Esophagus muscularis mucosa (tissue), 4 donors: ENCODE measurements at regions not wholly inside any gene's neighbourhood (a gene's known extent, or its start where the extent isn't known, plus 50 kb on each side); places are given as distances from the start of the nearest gene placed in this dataset.

Experiments
- EP300 ChIP-seq: sonication (generic); formaldehyde crosslinking; IDR thresholded peaks from one replicate; pipeline ENCODE4 v1.6.1; 2017; ENCODE audit warnings: antibody characterized with exemption
- POLR2A ChIP-seq: fragments of 450-650 bp; IDR thresholded peaks from one replicate; pipeline ENCODE4 v1.6.1; 2017; ENCODE audit warnings: antibody characterized with exemption, moderate library complexity, mild to moderate bottlenecking, low read depth
- TF ChIP-seq, protein P1 (sequence below), 3 experiments: fragments of 200-600 bp in 2 of 3; fragments of 450-650 bp in 1 of 3; sonication (generic) in 2 of 3; IDR thresholded peaks; one replicate each; pipeline ENCODE4 v1.5.1; 2017 to 2019; ENCODE audit warnings: antibody characterized with exemption in 3 of 3, mild to moderate bottlenecking in 2 of 3, moderate library complexity in 1 of 3

GRCh38 chr5:109920736-109921135, 231.0 kb downstream of the MAN2A1 start:
- TF ChIP-seq, protein P1, sequence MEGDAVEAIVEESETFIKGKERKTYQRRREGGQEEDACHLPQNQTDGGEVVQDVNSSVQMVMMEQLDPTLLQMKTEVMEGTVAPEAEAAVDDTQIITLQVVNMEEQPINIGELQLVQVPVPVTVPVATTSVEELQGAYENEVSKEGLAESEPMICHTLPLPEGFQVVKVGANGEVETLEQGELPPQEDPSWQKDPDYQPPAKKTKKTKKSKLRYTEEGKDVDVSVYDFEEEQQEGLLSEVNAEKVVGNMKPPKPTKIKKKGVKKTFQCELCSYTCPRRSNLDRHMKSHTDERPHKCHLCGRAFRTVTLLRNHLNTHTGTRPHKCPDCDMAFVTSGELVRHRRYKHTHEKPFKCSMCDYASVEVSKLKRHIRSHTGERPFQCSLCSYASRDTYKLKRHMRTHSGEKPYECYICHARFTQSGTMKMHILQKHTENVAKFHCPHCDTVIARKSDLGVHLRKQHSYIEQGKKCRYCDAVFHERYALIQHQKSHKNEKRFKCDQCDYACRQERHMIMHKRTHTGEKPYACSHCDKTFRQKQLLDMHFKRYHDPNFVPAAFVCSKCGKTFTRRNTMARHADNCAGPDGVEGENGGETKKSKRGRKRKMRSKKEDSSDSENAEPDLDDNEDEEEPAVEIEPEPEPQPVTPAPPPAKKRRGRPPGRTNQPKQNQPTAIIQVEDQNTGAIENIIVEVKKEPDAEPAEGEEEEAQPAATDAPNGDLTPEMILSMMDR (IDR thresholded peaks at IDR 0.05), result no peak
- no peak for TF ChIP-seq EP300
- TF ChIP-seq POLR2A, result no peak
